Kidney epithelial cell (primary cell): ENCODE measurements at regions not wholly inside any gene's neighbourhood (a gene's known extent, or its start where the extent isn't known, plus 50 kb on each side); places are given as distances from the start of the nearest gene placed in this dataset.

Experiments used
- DNase-seq: peaks from one replicate; pipeline ENCODE4 v3.0.0-alpha.2; 2010; ENCODE audit warnings: low read depth
- H3K27me3 ChIP-seq: 2 replicates; pipeline ENCODE4 v1.6.0; 2011; ENCODE audit warnings: low read length; ENCODE audit not compliant: control insufficient read depth, insufficient read depth
- H3K36me3 ChIP-seq: 2 replicates; pipeline ENCODE4 v1.5.1; 2011; ENCODE audit warnings: low read length; ENCODE audit not compliant: control insufficient read depth, insufficient read depth
- H3K4me3 ChIP-seq: 2 replicates; pipeline ENCODE4 v1.5.1; 2011; ENCODE audit warnings: low read depth, mild to moderate bottlenecking, control low read depth, low read length
- CTCF ChIP-seq: IDR thresholded peaks from 2 replicates; pipeline ENCODE4 v1.5.1; 2011; ENCODE audit warnings: mild to moderate bottlenecking, moderate library complexity, low read length, control low read depth, inconsistent platforms; ENCODE audit not compliant: insufficient read depth, poor library complexity, severe bottlenecking

DNA sequence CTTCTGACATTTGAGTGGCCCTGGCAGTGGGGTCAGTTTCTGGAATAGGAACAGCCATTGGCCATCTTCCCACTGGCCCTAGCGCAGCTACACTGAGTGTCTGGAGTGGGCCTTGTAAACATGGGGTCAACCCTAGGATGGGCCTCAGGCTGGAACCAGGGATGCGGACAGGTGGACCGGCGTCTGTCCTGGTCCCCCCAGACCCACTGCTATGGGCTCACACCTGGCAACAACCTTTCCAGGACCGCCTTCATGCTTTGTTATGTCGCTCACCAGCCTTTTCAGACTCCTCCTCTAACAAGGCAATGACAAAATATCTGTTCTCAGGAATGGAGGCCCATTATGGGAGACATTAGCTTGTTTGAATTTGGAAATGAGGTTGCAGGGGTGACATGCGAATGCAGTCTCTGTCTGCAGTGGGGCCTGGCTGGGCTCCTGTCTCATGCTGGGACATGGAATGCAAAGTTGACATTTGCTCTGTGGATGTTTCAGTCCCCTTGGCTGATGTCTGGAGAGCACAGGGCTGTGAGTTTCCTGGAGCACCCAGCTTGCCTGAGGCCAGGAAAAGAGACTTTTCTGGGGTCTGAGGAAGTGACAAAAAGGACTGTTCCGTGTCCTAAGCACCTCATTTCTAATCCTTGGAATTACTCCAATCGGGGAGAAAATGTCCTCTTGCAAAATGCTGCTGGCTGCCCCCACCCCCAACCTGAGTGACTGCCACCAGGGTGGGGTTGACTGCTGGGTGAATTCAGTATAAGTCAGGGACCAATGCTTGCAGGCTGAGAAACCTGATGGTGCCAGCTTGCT, 98.7 kb upstream of the PMEPA1 start:
- H3K27me3 ChIP-seq = no peaks in the 10 kb centered on the region
- no peak for DNase-seq
- H3K36me3 ChIP-seq = no peaks in the 10 kb centered on the region
- TF ChIP-seq CTCF = no peak
- no peak overlapping the region for H3K4me3 ChIP-seq

GRCh38 chr20:57807401-57808263, 97.8 kb upstream of the PMEPA1 start:
- no peak for TF ChIP-seq CTCF

GRCh38 chr20:57806975-57807374, 97.2 kb upstream of the PMEPA1 start:
- no peak overlapping the region for H3K4me3 ChIP-seq
- H3K27me3 ChIP-seq = no peaks in the 10 kb centered on the region
- H3K36me3 ChIP-seq = no peaks in the 10 kb centered on the region
- no peak for DNase-seq
- no peak for TF ChIP-seq CTCF

More at GRCh38 chr20:57807401-57808263, 97.8 kb upstream of the PMEPA1 start:
- no peak for DNase-seq
- H3K27me3 ChIP-seq = no peaks in the 10 kb centered on the region
- H3K36me3 ChIP-seq = no peaks in the 10 kb centered on the region
- no peak overlapping the region for H3K4me3 ChIP-seq

GRCh38 chr20:57806476-57806875, 96.7 kb upstream of the PMEPA1 start:
- no peak for DNase-seq
- no peak for TF ChIP-seq CTCF
- Histone ChIP-seq H3K36me3 (no peaks in the 10 kb centered on the region), H3K4me3 (no peak overlapping the region), H3K27me3 (no peaks in the 10 kb centered on the region)

- H3K36me3 ChIP-seq = no peaks in the 10 kb centered on the region
Observed at GRCh38 chr20:57805747-57806146, 95.9 kb upstream of the PMEPA1 start.

More at GRCh38 chr20:57805747-57806146, 95.9 kb upstream of the PMEPA1 start:
- no peak for DNase-seq
- Histone ChIP-seq H3K4me3 (no peak overlapping the region), H3K27me3 (no peaks in the 10 kb centered on the region)
- TF ChIP-seq CTCF = no peak
